GM13977 (cell line): ENCODE measurements at regions not wholly inside any gene's neighbourhood (a gene's known extent, or its start where the extent isn't known, plus 50 kb on each side); places are given as distances from the start of the nearest gene placed in this dataset.
"Not testable (repeated sequence)": the region's sequence is repeated elsewhere in the genome, so short reads cannot be mapped to it uniquely, and the experiment has no call there.

Experiments
- DNase-seq: peaks from one replicate; pipeline ENCODE4 v3.0.0; 2012; ENCODE audit warnings: low spot score
- in situ Hi-C: fragments of 300-500 bp; cut with MboI; formaldehyde crosslinking; loops from one replicate; pipeline ENCODE4 v1.12.0; 2022; ENCODE audit warnings: low sequenced_read_pairs, low pct_unique_long_range_greater_than_20kb, mixed read lengths, inconsistent platforms; ENCODE audit not compliant: unreplicated experiment
- TF ChIP-seq, protein P1 (sequence below): IDR thresholded peaks from 2 replicates; pipeline ENCODE4 v1.5.1; 2012; ENCODE audit warnings: mild to moderate bottlenecking, control low read depth; ENCODE audit not compliant: insufficient read depth; ENCODE audit errors: extremely low read depth, missing control alignments

DNA sequence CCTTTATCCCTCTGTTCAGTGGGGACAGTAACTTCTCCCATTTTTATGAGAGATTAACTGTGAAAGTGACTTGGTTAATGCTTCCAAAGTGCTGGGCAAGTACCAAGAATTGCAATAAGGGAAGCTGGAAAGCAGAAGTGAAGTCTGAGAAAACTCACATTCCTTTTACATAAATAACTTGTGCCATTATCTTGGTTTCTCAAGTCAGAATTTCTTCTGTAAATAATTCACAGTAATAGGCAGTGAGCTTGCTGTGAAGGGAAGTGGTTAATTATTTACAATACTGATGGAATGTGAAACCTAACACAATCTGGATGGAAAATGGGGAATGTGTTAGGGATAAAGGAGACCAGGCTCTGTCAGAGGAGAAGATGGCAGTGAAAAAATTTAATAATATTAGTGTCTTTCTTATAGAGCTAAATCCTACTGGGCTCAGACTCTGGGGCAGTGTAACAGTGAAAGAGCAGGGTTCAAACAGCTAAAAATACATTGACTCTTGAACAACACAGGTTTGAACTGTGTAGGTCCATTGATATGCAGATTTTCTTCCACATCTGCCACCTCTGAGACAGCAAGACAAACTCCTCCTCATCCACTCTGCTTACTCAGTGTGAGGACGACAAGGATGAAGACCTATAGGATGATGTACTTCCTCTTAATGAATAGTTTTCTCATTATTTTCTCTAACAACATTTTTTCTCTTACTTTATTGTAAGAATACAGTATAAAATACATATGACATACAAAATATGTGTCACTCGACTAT lies 251.5 kb upstream of the ISX start:
- TF ChIP-seq, protein P1, sequence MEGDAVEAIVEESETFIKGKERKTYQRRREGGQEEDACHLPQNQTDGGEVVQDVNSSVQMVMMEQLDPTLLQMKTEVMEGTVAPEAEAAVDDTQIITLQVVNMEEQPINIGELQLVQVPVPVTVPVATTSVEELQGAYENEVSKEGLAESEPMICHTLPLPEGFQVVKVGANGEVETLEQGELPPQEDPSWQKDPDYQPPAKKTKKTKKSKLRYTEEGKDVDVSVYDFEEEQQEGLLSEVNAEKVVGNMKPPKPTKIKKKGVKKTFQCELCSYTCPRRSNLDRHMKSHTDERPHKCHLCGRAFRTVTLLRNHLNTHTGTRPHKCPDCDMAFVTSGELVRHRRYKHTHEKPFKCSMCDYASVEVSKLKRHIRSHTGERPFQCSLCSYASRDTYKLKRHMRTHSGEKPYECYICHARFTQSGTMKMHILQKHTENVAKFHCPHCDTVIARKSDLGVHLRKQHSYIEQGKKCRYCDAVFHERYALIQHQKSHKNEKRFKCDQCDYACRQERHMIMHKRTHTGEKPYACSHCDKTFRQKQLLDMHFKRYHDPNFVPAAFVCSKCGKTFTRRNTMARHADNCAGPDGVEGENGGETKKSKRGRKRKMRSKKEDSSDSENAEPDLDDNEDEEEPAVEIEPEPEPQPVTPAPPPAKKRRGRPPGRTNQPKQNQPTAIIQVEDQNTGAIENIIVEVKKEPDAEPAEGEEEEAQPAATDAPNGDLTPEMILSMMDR, result no peak
- in situ Hi-C loops, result no loop called here
- DNase-seq, result no peak

DNA sequence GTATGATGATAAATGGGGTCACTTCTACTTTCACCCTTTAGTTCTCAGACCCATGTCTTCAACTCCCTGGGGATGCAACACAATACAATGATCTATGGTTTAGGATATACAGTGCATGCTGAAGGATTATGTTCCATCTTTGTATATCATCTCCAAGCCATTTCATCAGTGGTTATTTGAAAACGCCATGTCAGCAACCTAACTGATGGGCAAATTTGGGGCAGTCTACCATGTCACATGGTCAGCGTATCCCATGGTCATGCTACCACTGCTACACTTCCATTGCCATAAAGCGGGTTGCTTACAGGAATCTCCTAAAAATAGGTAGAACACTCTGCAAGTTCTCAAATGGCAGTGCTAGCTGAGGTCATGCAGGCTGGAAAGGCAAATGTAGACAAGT lies 236.5 kb upstream of the ISX start:
- in situ Hi-C loops, result no loop called here
- TF ChIP-seq, protein P1, result no peak
- no peak for DNase-seq

DNA sequence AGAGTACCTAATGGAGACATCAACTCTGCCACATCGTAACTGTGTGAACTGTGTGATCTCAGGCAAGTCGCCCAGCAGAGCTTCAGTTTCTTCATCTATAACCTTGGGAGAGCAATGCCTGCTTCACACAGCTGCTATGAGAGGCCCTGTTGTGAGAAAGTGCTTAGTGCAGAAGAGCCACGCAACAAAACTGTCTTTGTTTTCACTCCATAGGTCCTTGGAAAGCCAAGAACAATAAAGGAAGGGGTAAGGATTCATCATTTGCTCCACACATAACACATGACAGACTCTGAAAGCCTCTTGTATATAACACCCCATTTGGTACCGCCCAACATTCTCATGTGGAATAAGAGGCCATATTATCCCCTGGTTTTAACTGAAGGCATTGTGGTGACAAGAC lies 231.9 kb upstream of the ISX start:
- in situ Hi-C loops, result no loop called here

DNA sequence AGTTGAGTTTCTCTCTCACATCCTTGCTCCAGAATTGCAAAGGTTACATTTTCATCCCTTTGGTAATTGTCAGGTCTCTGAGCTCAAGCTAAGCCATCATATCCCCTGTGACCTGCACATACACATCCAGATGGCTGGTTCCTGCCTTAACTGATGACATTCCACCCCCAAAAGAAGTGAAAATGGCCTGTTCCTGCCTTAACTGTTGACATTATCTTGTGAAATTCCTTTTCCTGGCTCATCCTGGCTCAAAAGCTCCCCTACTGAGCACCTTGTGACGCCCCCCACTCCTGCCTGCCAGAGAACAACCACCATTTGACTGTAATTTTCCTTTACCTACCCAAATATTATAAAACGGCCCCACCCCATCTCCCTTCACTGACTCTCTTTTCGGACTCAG lies 231.4 kb upstream of the ISX start:
- DNase-seq, in situ Hi-C loops: not testable (repeated sequence)

More for the DNA sequence above, 231.9 kb upstream of the ISX start:
- DNase-seq, result no peak
- TF ChIP-seq, protein P1, result no peak

DNA sequence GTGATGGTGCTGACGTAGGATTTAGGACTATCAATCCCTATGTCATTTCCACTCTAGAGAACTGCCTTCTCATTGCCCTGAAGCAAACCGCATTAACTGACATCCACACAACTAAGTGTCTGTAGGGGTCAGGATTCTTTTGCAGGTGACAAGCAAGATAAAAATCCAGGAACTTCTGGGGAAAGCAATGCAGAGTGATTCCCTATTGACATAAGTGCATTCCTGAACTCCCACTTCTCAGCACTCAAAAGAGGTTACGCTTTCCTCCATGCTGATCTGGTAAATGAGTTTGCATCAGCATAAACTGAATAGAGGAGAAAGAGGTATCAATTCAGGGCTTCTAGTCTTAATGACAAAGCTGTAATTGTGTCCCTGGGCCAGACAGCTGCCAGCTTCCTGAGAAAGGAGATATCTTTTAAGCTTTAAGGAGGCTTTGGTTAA lies 224.6 kb upstream of the ISX start:
- DNase-seq, result no peak
- in situ Hi-C loops, result no loop called here

DNA sequence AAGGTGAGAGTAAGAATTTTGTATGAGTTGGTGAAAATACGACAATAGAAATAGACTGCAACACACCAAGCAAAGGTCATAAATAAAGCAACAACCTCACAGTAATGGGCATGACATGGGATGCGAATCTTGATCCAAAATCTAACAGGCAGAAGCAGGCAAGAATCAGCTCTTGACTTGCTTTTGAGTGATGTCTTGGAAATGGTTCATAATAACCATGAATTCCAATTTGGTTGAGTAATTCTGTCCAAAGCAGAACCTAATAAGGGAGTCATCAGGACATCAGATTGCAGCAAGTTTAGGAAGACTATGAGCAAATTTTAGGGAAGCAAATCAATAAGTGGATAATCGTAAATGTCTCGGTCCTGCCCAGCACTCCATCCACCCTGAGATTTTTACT lies 224.0 kb upstream of the ISX start:
- in situ Hi-C loops, result no loop called here
- TF ChIP-seq, protein P1, result no peak
- DNase-seq, result no peak

More for the DNA sequence above, 224.6 kb upstream of the ISX start:
- TF ChIP-seq, protein P1, result no peak

DNA sequence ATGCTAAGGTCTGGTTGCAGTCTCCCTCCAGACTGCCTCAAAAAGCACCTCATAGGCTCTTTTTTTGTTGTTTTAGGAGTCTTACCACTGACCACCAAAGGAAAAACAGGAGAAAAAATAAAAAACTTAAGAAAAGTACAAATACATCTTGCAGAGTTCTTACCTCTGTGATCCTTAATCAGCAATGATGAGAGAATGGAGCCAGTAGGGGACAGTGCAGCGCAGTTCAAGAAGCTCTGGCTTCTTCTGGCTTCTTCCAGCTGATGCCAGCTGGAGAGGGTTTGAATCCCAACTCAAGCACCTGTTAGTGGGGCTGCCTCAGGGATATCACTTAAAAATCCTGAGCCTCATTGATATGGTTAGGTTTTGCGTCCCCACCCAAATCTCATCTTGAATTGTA lies 223.3 kb upstream of the ISX start:
- in situ Hi-C loops, result no loop called here
- TF ChIP-seq, protein P1, result no peak
- DNase-seq, result no peak

DNA sequence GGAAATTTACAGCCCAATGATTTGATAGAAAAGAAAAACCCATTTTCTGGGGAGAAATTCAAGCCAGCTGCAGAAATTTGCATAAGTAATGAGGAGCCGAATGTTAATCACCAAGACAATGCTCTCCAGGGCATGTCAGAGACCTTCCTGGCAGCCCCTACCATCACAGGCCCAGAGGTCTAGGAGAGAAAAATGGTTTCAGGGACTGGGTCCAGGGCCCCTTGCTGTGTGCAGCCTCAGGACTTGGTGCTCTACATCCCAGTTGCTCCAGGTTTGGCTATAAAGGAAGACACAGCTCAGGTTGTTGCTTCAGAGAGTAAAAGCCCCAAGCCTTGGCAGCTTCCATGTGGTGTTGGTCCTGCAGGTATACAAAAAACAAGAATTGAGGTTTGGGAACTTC lies 222.2 kb upstream of the ISX start:
- DNase-seq, in situ Hi-C loops: not testable (repeated sequence)
